Activated naive CD4-positive, alpha-beta T cell treated with Interleukin-2 at 50 U/mL for 16 hours (primary cell): ENCODE measurements at regions not wholly inside any gene's neighbourhood (a gene's known extent, or its start where the extent isn't known, plus 50 kb on each side); places are given as distances from the start of the nearest gene placed in this dataset.

Experiments
- DNase-seq: peaks from one replicate; pipeline ENCODE4 v3.0.0-alpha.2; 2020

GRCh38 chr20:52540509-52540908, 348.9 kb upstream of the ZFP64 start:
- DNase-seq, result no peak

DNA sequence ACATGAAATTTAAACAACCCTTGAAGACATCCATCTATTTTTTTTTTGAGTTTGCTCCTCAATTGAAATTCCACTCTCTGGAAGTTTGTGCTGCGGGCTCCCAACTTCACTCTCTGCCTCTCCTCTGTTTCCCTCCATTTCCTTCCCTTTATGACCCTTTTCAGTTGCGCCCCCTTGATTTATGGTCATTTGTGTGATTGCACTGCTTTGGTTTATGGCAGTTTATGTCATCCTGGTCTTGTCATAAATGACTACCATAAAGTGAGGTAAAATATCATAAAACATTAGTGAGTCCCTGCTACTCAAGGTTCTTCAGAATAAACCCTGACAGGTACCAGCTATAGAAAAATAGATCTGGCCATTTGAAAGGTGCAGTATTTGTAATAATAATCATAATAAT, 348.3 kb upstream of the ZFP64 start:
- DNase-seq, result no peak

- no peak for DNase-seq
These were observed 345.3 kb upstream of the ZFP64 start for GRCh38 chr20:52536841-52537400.

GRCh38 chr20:52536040-52536439, 344.5 kb upstream of the ZFP64 start:
- no peak for DNase-seq

- no peak for DNase-seq
These were observed 343.0 kb upstream of the ZFP64 start for GRCh38 chr20:52534616-52535015.

DNA sequence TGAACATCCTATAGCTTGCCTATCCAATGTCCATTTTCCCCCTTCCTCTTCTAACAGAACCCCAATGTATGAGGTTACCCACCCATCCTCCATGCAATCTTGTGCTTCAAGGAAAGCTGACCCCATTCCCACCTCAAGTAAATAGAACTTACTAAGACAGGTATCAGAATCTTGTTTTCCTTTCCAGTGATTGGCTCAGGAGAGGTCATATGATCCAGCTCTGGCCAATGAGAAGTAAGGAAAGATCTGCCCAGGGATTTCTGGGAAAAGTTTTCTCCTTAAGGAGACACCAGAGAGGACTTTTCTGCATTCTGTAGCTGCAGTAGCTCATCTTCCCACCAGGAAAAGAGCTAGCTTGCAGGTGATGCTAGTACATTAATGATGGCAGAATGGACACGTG, 341.8 kb upstream of the ZFP64 start:
- DNase-seq, result no peak

DNA sequence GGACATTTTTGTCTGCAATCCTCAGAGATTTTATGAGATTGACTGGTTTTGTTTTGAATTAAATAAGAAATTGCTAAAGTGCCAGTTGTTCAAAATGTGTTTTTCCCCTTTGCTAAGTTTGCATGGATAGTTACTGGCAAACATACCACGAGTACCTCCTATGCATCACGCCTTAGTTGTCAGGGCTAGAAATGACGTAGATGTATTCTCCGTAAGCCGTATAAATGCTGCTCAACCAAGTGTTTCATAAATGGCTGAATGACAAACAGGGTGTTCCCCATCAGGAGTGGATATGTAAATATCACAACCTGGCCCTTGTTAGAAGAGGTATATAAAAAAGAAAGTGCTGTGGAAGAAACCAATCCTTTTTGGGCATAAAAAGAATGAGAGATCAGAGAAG, 341.1 kb upstream of the ZFP64 start:
- DNase-seq, result no peak

- DNase-seq, result no peak
These were observed 339.0 kb upstream of the ZFP64 start for GRCh38 chr20:52530571-52530970.

GRCh38 chr20:52529826-52530225, 338.2 kb upstream of the ZFP64 start:
- DNase-seq, result no peak

- DNase-seq, result no peak
These were observed 333.3 kb upstream of the ZFP64 start for GRCh38 chr20:52524861-52525260.

DNA sequence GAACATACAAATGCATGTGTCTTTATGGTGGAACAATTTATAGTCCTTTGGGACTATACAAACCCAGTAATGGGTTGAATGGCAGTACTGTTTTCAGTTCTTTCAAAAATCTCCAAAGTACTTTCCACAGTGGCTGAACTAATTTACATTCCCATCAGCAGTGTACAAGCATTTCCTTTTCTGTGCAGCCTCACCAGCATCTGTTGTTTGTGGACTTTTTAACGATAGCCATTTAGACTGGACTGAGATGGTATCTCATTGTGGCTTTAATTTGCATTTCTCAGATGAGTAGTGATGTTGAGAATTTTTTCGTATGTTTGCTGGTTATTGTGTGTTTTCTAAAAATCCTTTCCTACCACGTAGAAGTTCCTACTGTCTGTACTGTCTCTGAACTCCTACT, 327.2 kb upstream of the ZFP64 start:
- DNase-seq, result no peak

DNA sequence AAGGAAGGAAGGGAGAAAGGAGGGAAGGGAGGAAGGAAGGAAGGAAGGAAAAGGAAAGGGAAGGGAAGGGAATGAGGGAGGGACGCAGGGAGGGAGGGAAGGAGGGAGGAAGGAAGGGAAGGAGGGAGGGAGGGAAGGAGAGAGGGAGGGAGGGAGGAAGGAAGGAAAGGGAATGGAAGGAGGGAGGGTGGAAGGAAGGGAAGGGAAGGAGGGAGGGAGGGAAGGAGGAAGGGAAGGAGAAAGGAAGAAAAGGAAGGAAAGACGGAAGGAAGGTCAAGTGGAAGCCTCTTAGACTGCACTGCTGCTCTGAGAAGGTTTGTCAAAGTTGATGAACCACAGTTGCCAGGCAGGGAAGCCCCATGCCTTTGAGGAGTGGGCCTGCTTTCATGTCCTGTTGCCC, 324.3 kb upstream of the ZFP64 start:
- no peak for DNase-seq

- DNase-seq, result no peak
These were observed 308.6 kb upstream of the ZFP64 start for GRCh38 chr20:52500157-52500556.

DNA sequence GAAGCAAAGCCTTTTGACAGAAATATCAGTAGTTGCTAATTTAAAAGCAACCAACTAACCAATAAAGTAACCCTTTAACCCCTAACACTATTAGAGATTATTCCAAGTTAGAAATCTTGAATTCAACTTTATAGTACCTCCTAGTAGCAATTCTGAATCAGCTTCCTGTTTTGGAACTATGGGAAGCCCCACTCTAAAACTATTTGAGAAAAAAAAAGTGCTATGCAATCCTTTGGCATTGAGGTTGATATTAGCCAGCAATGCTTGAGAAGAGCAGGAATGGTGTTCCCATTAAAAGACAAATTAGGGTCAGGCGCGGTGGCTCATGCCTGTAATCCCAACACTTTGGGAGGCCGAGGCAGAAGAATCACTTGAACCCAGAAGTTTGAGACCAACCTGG, 306.2 kb upstream of the ZFP64 start:
- no peak for DNase-seq

GRCh38 chr20:52496191-52496590, 304.6 kb upstream of the ZFP64 start:
- DNase-seq, result no peak

DNA sequence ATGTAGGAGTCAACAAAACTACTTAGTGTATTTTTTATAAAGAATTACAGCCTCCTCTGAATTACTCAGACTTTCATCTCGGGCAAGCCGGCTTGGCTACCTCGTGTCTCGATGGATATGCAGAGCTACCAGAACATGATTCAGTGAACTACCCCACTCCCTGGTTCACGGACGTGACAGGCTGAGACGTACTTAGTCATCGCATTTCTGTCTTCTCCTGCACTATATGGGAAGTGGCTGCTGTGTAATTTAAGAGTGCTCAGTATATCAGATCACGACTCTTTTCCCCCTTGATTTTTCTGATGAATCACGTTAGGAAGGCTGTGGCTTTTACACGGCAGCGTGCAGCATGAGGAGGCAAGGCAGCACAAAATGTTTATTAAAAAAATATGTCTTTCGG, 302.7 kb upstream of the ZFP64 start:
- DNase-seq, result peak; percentile 50

DNA sequence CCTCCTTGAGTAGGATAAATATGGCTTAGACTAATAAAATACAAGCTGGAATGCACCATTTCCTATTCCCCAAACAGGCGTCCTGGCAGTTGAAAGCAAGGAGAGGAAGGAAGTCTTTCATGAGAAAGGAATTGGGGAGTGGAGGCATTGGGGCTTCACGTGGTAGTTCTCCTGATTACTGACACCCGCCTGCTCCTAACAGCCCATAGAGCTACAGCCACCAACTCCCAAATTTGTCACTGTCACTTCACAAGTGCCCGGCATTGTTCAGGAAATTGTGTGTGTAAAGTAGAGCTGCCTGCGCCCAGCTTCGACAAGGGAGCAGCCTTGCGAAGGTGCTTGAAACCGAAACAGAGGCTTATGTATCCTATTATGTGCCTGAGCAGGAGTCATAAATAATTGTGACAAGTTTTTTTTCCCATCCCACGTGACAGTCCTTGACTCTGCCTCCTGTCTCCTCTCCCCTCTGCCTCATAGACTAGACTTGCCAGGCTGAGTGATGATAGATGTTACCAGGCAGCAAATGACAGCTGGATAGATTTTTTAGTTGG, 301.7 kb upstream of the ZFP64 start:
- DNase-seq, result peak; percentile 2

GRCh38 chr20:52490711-52491430, 299.3 kb upstream of the ZFP64 start:
- no peak for DNase-seq

- no peak for DNase-seq
These were observed 292.9 kb upstream of the ZFP64 start for GRCh38 chr20:52484438-52484837.

GRCh38 chr20:52483382-52483781, 291.8 kb upstream of the ZFP64 start:
- no peak for DNase-seq

- DNase-seq, result no peak
These were observed 290.5 kb upstream of the ZFP64 start for GRCh38 chr20:52482044-52482443.

DNA sequence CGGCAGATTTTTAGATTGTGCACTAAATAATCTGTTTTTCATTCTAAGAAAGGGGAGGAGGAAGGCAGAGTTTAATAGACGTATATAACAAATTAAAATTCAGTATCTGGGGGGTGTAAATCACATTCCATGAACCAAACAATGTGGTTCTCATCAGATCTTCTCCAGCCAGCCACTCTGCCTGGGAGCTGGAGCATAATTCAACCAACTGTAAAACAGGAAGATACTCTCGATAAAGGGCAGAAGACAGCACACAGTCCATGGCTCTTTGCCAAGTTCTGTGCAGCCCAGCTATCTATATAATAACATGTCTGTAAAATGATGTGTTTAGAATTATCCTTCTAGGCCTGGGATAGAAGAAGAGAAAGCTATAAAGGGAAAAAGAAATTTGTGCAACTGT, 289.9 kb upstream of the ZFP64 start:
- no peak for DNase-seq

- no peak for DNase-seq
These were observed 284.6 kb upstream of the ZFP64 start for GRCh38 chr20:52476074-52476750.

DNA sequence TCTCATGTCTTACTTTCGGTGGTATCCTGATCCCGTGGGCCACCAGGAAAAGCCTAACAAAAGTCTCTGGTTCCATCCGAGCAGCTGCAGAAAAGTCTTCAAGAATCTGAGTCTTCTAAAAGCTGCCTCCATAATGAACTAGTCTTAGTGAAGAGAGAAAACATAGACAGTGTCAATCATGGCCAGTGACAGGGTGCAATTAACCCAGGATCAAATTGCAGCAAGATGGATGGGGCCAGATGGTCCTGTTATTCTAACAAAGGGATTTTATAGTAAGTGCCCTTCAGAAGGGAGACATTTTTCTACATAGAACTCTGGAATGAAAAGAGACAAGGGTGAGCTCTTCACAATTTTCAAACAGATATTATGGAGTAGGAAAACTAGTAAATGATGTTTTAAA, 281.6 kb upstream of the ZFP64 start:
- DNase-seq, result no peak
